ENCODE measurements at regions not wholly inside any gene's neighbourhood (a gene's known extent, or its start where the extent isn't known, plus 50 kb on each side); places are given as distances from the start of the nearest gene placed in this dataset.

GRCh38 chr13:78802912-78803311, 144.0 kb upstream of the OBI1 start:
- H3K27me3 ChIP-seq (ENCODE audit: control insufficient read depth in 2 of 2, insufficient read depth in 2 of 2, low read length in 2 of 2), result no peaks in the 10 kb centered on the region
- Mint-ChIP-seq H3K36me3 (no peaks in the 10 kb centered on the region), H3K27me3 (peaks cover 0 to 16% (median 10%) of the 10 kb centered on the region in 5 donors), H3K27ac (no peak overlapping the region), H3K4me1 (no peaks in the 10 kb centered on the region), H3K9me3 (peaks cover 0 to 5% (median 0%) of the 10 kb centered on the region in 11 donors), H3K4me3 (no peak overlapping the region)
- CTCF ChIA-PET, result no interaction called here
- POLR2A ChIA-PET, result no interaction called here
- no peak for DNase-seq
- ATAC-seq, result no peak
- H3K27ac ChIP-seq (ENCODE audit: low read depth, low read length), result no peak overlapping the region
- no peaks in the 10 kb centered on the region for H3K36me3 ChIP-seq (ENCODE audit: control insufficient read depth in 2 of 3, insufficient read depth in 3 of 3, low read length in 3 of 3)
- intact Hi-C loops (cut with micrococcal nuclease), result no loop called here
- no peaks in the 10 kb centered on the region for H3K4me1 ChIP-seq (ENCODE audit: control insufficient read depth in 2 of 2, insufficient read depth in 2 of 2, low read length in 2 of 2)
- no peak overlapping the region for H3K4me3 ChIP-seq (ENCODE audit: low read length)
- H3K9me3 ChIP-seq (ENCODE audit: control insufficient read depth in 2 of 3, low read length in 3 of 3), result no peaks in the 10 kb centered on the region

- Histone ChIP-seq H3K9me3 (ENCODE audit: control insufficient read depth in 2 of 3, low read length in 3 of 3) (no peaks in the 10 kb centered on the region), H3K4me1 (ENCODE audit: control insufficient read depth in 2 of 2, insufficient read depth in 2 of 2, low read length in 2 of 2) (no peaks in the 10 kb centered on the region), H3K27me3 (ENCODE audit: control insufficient read depth in 2 of 2, insufficient read depth in 2 of 2, low read length in 2 of 2) (no peaks in the 10 kb centered on the region), H3K36me3 (ENCODE audit: control insufficient read depth in 2 of 3, insufficient read depth in 3 of 3, low read length in 3 of 3) (no peaks in the 10 kb centered on the region), H3K27ac (ENCODE audit: low read depth, low read length) (no peak overlapping the region), H3K4me3 (ENCODE audit: low read length) (no peak overlapping the region)
- POLR2A ChIA-PET, result no interaction called here
- ATAC-seq (no peak), DNase-seq (no peak)
- no peak overlapping the region for H3K4me3 Mint-ChIP-seq
- no peaks in the 10 kb centered on the region for H3K9me3 Mint-ChIP-seq
- H3K27me3 Mint-ChIP-seq, result peaks cover 8 to 30% (median 17%) of the 10 kb centered on the region in 5 donors
- H3K36me3 Mint-ChIP-seq, result no peaks in the 10 kb centered on the region
- CTCF ChIA-PET, result no interaction called here
- intact Hi-C loops (cut with micrococcal nuclease), result no loop called here
- peaks cover 0 to 5% (median 0%) of the 10 kb centered on the region in 7 donors for H3K4me1 Mint-ChIP-seq
- no peak overlapping the region for H3K27ac Mint-ChIP-seq
Observed at GRCh38 chr13:78787190-78787589, 128.2 kb upstream of the OBI1 start.

- intact Hi-C loops (cut with micrococcal nuclease), result no loop called here
- Histone ChIP-seq H3K4me1 (ENCODE audit: control insufficient read depth in 2 of 2, insufficient read depth in 2 of 2, low read length in 2 of 2) (no peaks in the 10 kb centered on the region), H3K27ac (ENCODE audit: low read depth, low read length) (no peak overlapping the region), H3K4me3 (ENCODE audit: low read length) (no peak overlapping the region), H3K9me3 (ENCODE audit: control insufficient read depth in 2 of 3, low read length in 3 of 3) (no peaks in the 10 kb centered on the region), H3K36me3 (ENCODE audit: control insufficient read depth in 2 of 3, insufficient read depth in 3 of 3, low read length in 3 of 3) (no peaks in the 10 kb centered on the region), H3K27me3 (ENCODE audit: control insufficient read depth in 2 of 2, insufficient read depth in 2 of 2, low read length in 2 of 2) (no peaks in the 10 kb centered on the region)
- no peak for ATAC-seq
- no peaks in the 10 kb centered on the region for H3K36me3 Mint-ChIP-seq
- POLR2A ChIA-PET, result no interaction called here
- H3K4me1 Mint-ChIP-seq, result peaks cover 0 to 5% (median 0%) of the 10 kb centered on the region in 7 donors
- CTCF ChIA-PET, result no interaction called here
- no peak overlapping the region for H3K27ac Mint-ChIP-seq
- DNase-seq, result no peak
- peaks cover 8 to 35% (median 17%) of the 10 kb centered on the region in 5 donors for H3K27me3 Mint-ChIP-seq
- H3K4me3 Mint-ChIP-seq, result no peak overlapping the region
- H3K9me3 Mint-ChIP-seq, result no peaks in the 10 kb centered on the region
Observed at GRCh38 chr13:78786459-78786858, 127.5 kb upstream of the OBI1 start.

- ATAC-seq, result no peak
- Mint-ChIP-seq H3K27ac (no peak overlapping the region), H3K4me1 (peaks cover 0 to 5% (median 0%) of the 10 kb centered on the region in 7 donors)
Observed at GRCh38 chr13:78785764-78786163, 126.8 kb upstream of the OBI1 start.

GRCh38 chr13:78784014-78784750, 125.2 kb upstream of the OBI1 start:
- Mint-ChIP-seq H3K4me3 (no peak overlapping the region), H3K4me1 (peaks cover 0 to 5% (median 0%) of the 10 kb centered on the region in 7 donors), H3K9me3 (no peaks in the 10 kb centered on the region), H3K27me3 (peaks cover 16 to 40% (median 25%) of the 10 kb centered on the region in 5 donors), H3K27ac (no peak overlapping the region), H3K36me3 (no peaks in the 10 kb centered on the region)
- Histone ChIP-seq H3K36me3 (ENCODE audit: control insufficient read depth in 2 of 3, insufficient read depth in 3 of 3, low read length in 3 of 3) (no peaks in the 10 kb centered on the region), H3K9me3 (ENCODE audit: control insufficient read depth in 2 of 3, low read length in 3 of 3) (no peaks in the 10 kb centered on the region), H3K27me3 (ENCODE audit: control insufficient read depth in 2 of 2, insufficient read depth in 2 of 2, low read length in 2 of 2) (no peaks in the 10 kb centered on the region), H3K4me3 (ENCODE audit: low read length) (no peak overlapping the region), H3K27ac (ENCODE audit: low read depth, low read length) (no peak overlapping the region), H3K4me1 (ENCODE audit: control insufficient read depth in 2 of 2, insufficient read depth in 2 of 2, low read length in 2 of 2) (no peaks in the 10 kb centered on the region)
- intact Hi-C loops (cut with micrococcal nuclease), result no loop called here
- ChIA-PET POLR2A (no interaction called here), CTCF (no interaction called here)
- ATAC-seq (no peak), DNase-seq (no peak)

More at GRCh38 chr13:78785764-78786163, 126.8 kb upstream of the OBI1 start:
- Histone ChIP-seq H3K27ac (ENCODE audit: low read depth, low read length) (no peak overlapping the region), H3K36me3 (ENCODE audit: control insufficient read depth in 2 of 3, insufficient read depth in 3 of 3, low read length in 3 of 3) (no peaks in the 10 kb centered on the region), H3K9me3 (ENCODE audit: control insufficient read depth in 2 of 3, low read length in 3 of 3) (no peaks in the 10 kb centered on the region), H3K4me1 (ENCODE audit: control insufficient read depth in 2 of 2, insufficient read depth in 2 of 2, low read length in 2 of 2) (no peaks in the 10 kb centered on the region), H3K27me3 (ENCODE audit: control insufficient read depth in 2 of 2, insufficient read depth in 2 of 2, low read length in 2 of 2) (no peaks in the 10 kb centered on the region), H3K4me3 (ENCODE audit: low read length) (no peak overlapping the region)
- no peak for DNase-seq
- CTCF ChIA-PET, result no interaction called here
- H3K9me3 Mint-ChIP-seq, result no peaks in the 10 kb centered on the region
- intact Hi-C loops (cut with micrococcal nuclease), result no loop called here
- POLR2A ChIA-PET, result no interaction called here
- no peaks in the 10 kb centered on the region for H3K36me3 Mint-ChIP-seq
- H3K27me3 Mint-ChIP-seq, result peaks cover 13 to 40% (median 24%) of the 10 kb centered on the region in 5 donors
- no peak overlapping the region for H3K4me3 Mint-ChIP-seq

- no peak overlapping the region for H3K27ac Mint-ChIP-seq
- POLR2A ChIA-PET, result no interaction called here
- intact Hi-C loops (cut with micrococcal nuclease), result no loop called here
Observed at GRCh38 chr13:78780708-78781107, 121.8 kb upstream of the OBI1 start.

GRCh38 chr13:78779608-78780007, 120.7 kb upstream of the OBI1 start:
- Mint-ChIP-seq H3K36me3 (no peaks in the 10 kb centered on the region), H3K27ac (no peak overlapping the region), H3K9me3 (no peaks in the 10 kb centered on the region), H3K27me3 (peaks cover 10 to 27% (median 22%) of the 10 kb centered on the region in 5 donors), H3K4me1 (no peaks in the 10 kb centered on the region), H3K4me3 (no peak overlapping the region)
- intact Hi-C loops (cut with micrococcal nuclease), result no loop called here
- H3K27me3 ChIP-seq (ENCODE audit: control insufficient read depth in 2 of 2, insufficient read depth in 2 of 2, low read length in 2 of 2), result no peaks in the 10 kb centered on the region
- DNase-seq (no peak), ATAC-seq (no peak)
- H3K4me1 ChIP-seq (ENCODE audit: control insufficient read depth in 2 of 2, insufficient read depth in 2 of 2, low read length in 2 of 2), result no peaks in the 10 kb centered on the region
- no peaks in the 10 kb centered on the region for H3K36me3 ChIP-seq (ENCODE audit: control insufficient read depth in 2 of 3, insufficient read depth in 3 of 3, low read length in 3 of 3)
- no peak overlapping the region for H3K27ac ChIP-seq (ENCODE audit: low read depth, low read length)
- CTCF ChIA-PET, result no interaction called here
- H3K4me3 ChIP-seq (ENCODE audit: low read length), result no peak overlapping the region
- H3K9me3 ChIP-seq (ENCODE audit: control insufficient read depth in 2 of 3, low read length in 3 of 3), result no peaks in the 10 kb centered on the region
- POLR2A ChIA-PET, result no interaction called here

More at GRCh38 chr13:78780708-78781107, 121.8 kb upstream of the OBI1 start:
- Mint-ChIP-seq H3K9me3 (no peaks in the 10 kb centered on the region), H3K4me3 (no peak overlapping the region), H3K27me3 (peaks cover 8 to 27% (median 24%) of the 10 kb centered on the region in 5 donors), H3K36me3 (no peaks in the 10 kb centered on the region), H3K4me1 (no peaks in the 10 kb centered on the region)
- H3K4me3 ChIP-seq (ENCODE audit: low read length), result no peak overlapping the region
- H3K27ac ChIP-seq (ENCODE audit: low read depth, low read length), result no peak overlapping the region
- no peaks in the 10 kb centered on the region for H3K27me3 ChIP-seq (ENCODE audit: control insufficient read depth in 2 of 2, insufficient read depth in 2 of 2, low read length in 2 of 2)
- H3K36me3 ChIP-seq (ENCODE audit: control insufficient read depth in 2 of 3, insufficient read depth in 3 of 3, low read length in 3 of 3), result no peaks in the 10 kb centered on the region
- CTCF ChIA-PET, result no interaction called here
- ATAC-seq, result no peak
- H3K9me3 ChIP-seq (ENCODE audit: control insufficient read depth in 2 of 3, low read length in 3 of 3), result no peaks in the 10 kb centered on the region
- H3K4me1 ChIP-seq (ENCODE audit: control insufficient read depth in 2 of 2, insufficient read depth in 2 of 2, low read length in 2 of 2), result no peaks in the 10 kb centered on the region
- DNase-seq, result no peak

Measured in naive thymus-derived CD4-positive, alpha-beta T cell (primary cell).